Gastrocnemius medialis (tissue), 4 donors: ENCODE measurements at regions not wholly inside any gene's neighbourhood (a gene's known extent, or its start where the extent isn't known, plus 50 kb on each side); places are given as distances from the start of the nearest gene placed in this dataset.

Experiments used
- CTCF ChIP-seq, 5 experiments: fragments of 450-650 bp in 3 of 5; fragments of 200-600 bp in 2 of 5; sonication (generic) in 2 of 5; IDR thresholded peaks in 4 of 5; conservative IDR thresholded peaks in 1 of 5; 1 replicate in 4 of 5; 2 replicates in 1 of 5; pipeline ENCODE4 v1.5.1; 2016 to 2019; ENCODE audit warnings: antibody characterized with exemption in 5 of 5, mild to moderate bottlenecking in 3 of 5, moderate library complexity in 3 of 5
- POLR2A ChIP-seq, 2 donors: fragments of 450-650 bp; IDR thresholded peaks; one replicate each; pipeline ENCODE4 v1.6.1; 2017; ENCODE audit warnings: antibody characterized with exemption in 2 of 2, mild to moderate bottlenecking in 2 of 2, moderate library complexity in 2 of 2

GRCh38 chr13:50573066-50573465 is 270.4 kb downstream of the DLEU7 start:
- TF ChIP-seq CTCF (IDR thresholded peaks at IDR 0.05 in 4 of 5, conservative IDR thresholded peaks at IDR 0.05 in 1 of 5) (no peak), POLR2A (IDR thresholded peaks at IDR 0.05) (no peak)
